Activated CD4-positive, alpha-beta T cell treated with anti-CD3 and anti-CD28 coated beads, Interleukin-2, Interleukin-6, amounts not matched to agents 100 ng/mL and 50 ng/mL, durations not matched to agents 16 hours and 8 hours (primary cell): ENCODE measurements at regions not wholly inside any gene's neighbourhood (a gene's known extent, or its start where the extent isn't known, plus 50 kb on each side); places are given as distances from the start of the nearest gene placed in this dataset.
"Not testable (repeated sequence)": the region's sequence is repeated elsewhere in the genome, so short reads cannot be mapped to it uniquely, and the experiment has no call there.

Experiments
- DNase-seq: peaks from one replicate; pipeline ENCODE4 v3.0.0-alpha.2; 2020

GRCh38 chr4:77220828-77221613 lies 64.0 kb downstream of the CCNG2 start:
- no peak for DNase-seq

GRCh38 chr4:77225022-77225421 lies 68.0 kb downstream of the CCNG2 start:
- no peak for DNase-seq

GRCh38 chr4:77226939-77227705 lies 70.1 kb downstream of the CCNG2 start:
- DNase-seq, result no peak

GRCh38 chr4:77229433-77229832 lies 72.4 kb downstream of the CCNG2 start:
- DNase-seq, result no peak

GRCh38 chr4:77232653-77233052 lies 75.6 kb downstream of the CCNG2 start:
- DNase-seq, result no peak

GRCh38 chr4:77235289-77235854 lies 78.4 kb downstream of the CCNG2 start:
- DNase-seq, result no peak

- DNase-seq, result no peak
Measured at GRCh38 chr4:77236806-77237205, 79.8 kb downstream of the CCNG2 start.

GRCh38 chr4:77240469-77241066 lies 83.6 kb downstream of the CCNG2 start:
- peak; percentile 69 for DNase-seq

GRCh38 chr4:77248805-77249204 lies 91.8 kb downstream of the CCNG2 start:
- DNase-seq, result no peak

GRCh38 chr4:77251751-77252150 lies 94.7 kb downstream of the CCNG2 start:
- DNase-seq, result no peak

GRCh38 chr4:77263247-77263646 lies 106.2 kb downstream of the CCNG2 start:
- no peak for DNase-seq

GRCh38 chr4:77263976-77264375 lies 107.0 kb downstream of the CCNG2 start:
- not testable (repeated sequence) for DNase-seq

GRCh38 chr4:77264826-77265225 lies 107.8 kb downstream of the CCNG2 start:
- DNase-seq, result no peak

- no peak for DNase-seq
Measured at GRCh38 chr4:77268108-77268507, 111.1 kb downstream of the CCNG2 start.

- DNase-seq, result no peak
Measured at GRCh38 chr4:77269505-77269904, 112.5 kb downstream of the CCNG2 start.

- DNase-seq, result no peak
Measured at GRCh38 chr4:77273412-77273811, 116.4 kb downstream of the CCNG2 start.

- DNase-seq, result not testable (repeated sequence)
Measured at GRCh38 chr4:77279114-77279513, 122.1 kb downstream of the CCNG2 start.

GRCh38 chr4:77282305-77282704 lies 125.3 kb downstream of the CCNG2 start:
- DNase-seq, result no peak

GRCh38 chr4:77284036-77284435 lies 127.0 kb downstream of the CCNG2 start:
- no peak for DNase-seq

GRCh38 chr4:77286906-77287305 lies 129.9 kb downstream of the CCNG2 start:
- DNase-seq, result no peak

GRCh38 chr4:77293426-77293825 lies 136.4 kb downstream of the CCNG2 start:
- no peak for DNase-seq

- not testable (repeated sequence) for DNase-seq
Measured at GRCh38 chr4:77300996-77301395, 144.0 kb downstream of the CCNG2 start.

- no peak for DNase-seq
Measured at GRCh38 chr4:77305766-77306165, 148.8 kb downstream of the CCNG2 start.

GRCh38 chr4:77306496-77306895 lies 149.5 kb downstream of the CCNG2 start:
- DNase-seq, result no peak
